H9 (cell line): ENCODE measurements at regions not wholly inside any gene's neighbourhood (a gene's known extent, or its start where the extent isn't known, plus 50 kb on each side); places are given as distances from the start of the nearest gene placed in this dataset.

ENCODE experiments used
- DNase-seq: peaks from one replicate; pipeline ENCODE4 v3.0.0-alpha.2; 2017
- H2AFZ ChIP-seq: one replicate; pipeline ENCODE4 v1.6.1; 2013; ENCODE audit warnings: mild to moderate bottlenecking, low read length, control low read depth, moderate library complexity
- H2AK5ac ChIP-seq: 2 replicates; pipeline ENCODE4 v1.6.1; 2013; ENCODE audit warnings: low read length, control low read depth, mixed read lengths; ENCODE audit not compliant: insufficient read length
- H2BK120ac ChIP-seq: one replicate; pipeline ENCODE4 v1.6.1; 2013; ENCODE audit warnings: low read depth, mild to moderate bottlenecking, low read length, control low read depth, inconsistent platforms; ENCODE audit not compliant: poor library complexity, severe bottlenecking
- H2BK12ac ChIP-seq: 2 replicates; pipeline ENCODE4 v1.6.1; 2013; ENCODE audit warnings: low read length, control low read depth, mixed read lengths, low read depth; ENCODE audit not compliant: insufficient read length
- H2BK15ac ChIP-seq: 2 replicates; pipeline ENCODE4 v1.6.1; 2013; ENCODE audit warnings: low read depth, low read length, control low read depth
- H2BK20ac ChIP-seq: one replicate; pipeline ENCODE4 v1.6.1; 2013; ENCODE audit warnings: low read depth, mild to moderate bottlenecking, low read length, control low read depth, inconsistent platforms; ENCODE audit not compliant: poor library complexity, severe bottlenecking
- H2BK5ac ChIP-seq: 2 replicates; pipeline ENCODE4 v1.6.1; 2013; ENCODE audit warnings: low read length, control low read depth, mixed read lengths; ENCODE audit not compliant: insufficient read length
- H3K14ac ChIP-seq: 2 replicates; pipeline ENCODE4 v1.6.1; 2013; ENCODE audit warnings: low read length, control low read depth; ENCODE audit not compliant: insufficient read depth
- H3K18ac ChIP-seq: 2 replicates; pipeline ENCODE4 v1.6.1; 2013; ENCODE audit warnings: low read depth, mild to moderate bottlenecking, mixed read lengths, low read length, control low read depth; ENCODE audit not compliant: insufficient read length
- H3K23ac ChIP-seq: 2 replicates; pipeline ENCODE4 v1.6.1; 2013; ENCODE audit warnings: low read length, control low read depth, mixed read lengths, low read depth; ENCODE audit not compliant: insufficient read length
- H3K23me2 ChIP-seq: 2 replicates; pipeline ENCODE4 v1.6.1; 2013; ENCODE audit warnings: low read depth, mild to moderate bottlenecking, mixed read lengths, low read length, control low read depth; ENCODE audit not compliant: insufficient read length, poor library complexity, severe bottlenecking
- H3K27ac ChIP-seq: 2 replicates; pipeline ENCODE4 v1.5.1; 2013; ENCODE audit warnings: low read length, control low read depth, mixed read lengths, low read depth; ENCODE audit not compliant: insufficient read length
- H3K27me3 ChIP-seq: 2 replicates; pipeline ENCODE4 v1.6.1; 2013; ENCODE audit warnings: low read length, control low read depth, inconsistent platforms; ENCODE audit not compliant: insufficient read depth
- H3K4ac ChIP-seq: 2 replicates; pipeline ENCODE4 v1.6.1; 2013; ENCODE audit warnings: low read depth, mild to moderate bottlenecking, control low read depth, inconsistent platforms, low read length, moderate library complexity
- H3K4me1 ChIP-seq: 2 replicates; pipeline ENCODE4 v1.6.1; 2013; ENCODE audit warnings: low read length, control low read depth, inconsistent platforms; ENCODE audit not compliant: insufficient read depth
- H3K4me2 ChIP-seq: 2 replicates; pipeline ENCODE4 v1.6.1; 2013; ENCODE audit warnings: low read length, control low read depth, mixed read lengths; ENCODE audit not compliant: insufficient read length, insufficient read depth
- H3K56ac ChIP-seq: 2 replicates; pipeline ENCODE4 v1.6.1; 2013; ENCODE audit warnings: low read depth, mild to moderate bottlenecking, mixed read lengths, low read length, control low read depth; ENCODE audit not compliant: insufficient read length
- H3K79me1 ChIP-seq: 2 replicates; pipeline ENCODE4 v1.6.1; 2013; ENCODE audit warnings: low read depth, mild to moderate bottlenecking, moderate library complexity, low read length, control low read depth, inconsistent platforms; ENCODE audit not compliant: insufficient read depth, poor library complexity, severe bottlenecking
- H3K79me2 ChIP-seq: 2 replicates; pipeline ENCODE4 v1.6.1; 2013; ENCODE audit warnings: low read length, control low read depth, inconsistent platforms; ENCODE audit not compliant: insufficient read depth
- H3K9ac ChIP-seq: 2 replicates; pipeline ENCODE4 v1.6.1; 2013; ENCODE audit warnings: low read length, control low read depth, mixed read lengths; ENCODE audit not compliant: insufficient read length; ENCODE audit errors: extremely low read depth
- H3K9me3 ChIP-seq: one replicate; pipeline ENCODE4 v1.6.1; 2013; ENCODE audit warnings: low read depth, low read length, inconsistent platforms; ENCODE audit not compliant: control insufficient read depth
- H3T11ph ChIP-seq: one replicate; pipeline ENCODE4 v1.6.1; 2013; ENCODE audit warnings: mild to moderate bottlenecking, low read length, control low read depth, inconsistent platforms
- H4K20me1 ChIP-seq: one replicate; pipeline ENCODE4 v1.6.1; 2013; ENCODE audit not compliant: control insufficient read depth, insufficient read length, insufficient read depth
- H4K5ac ChIP-seq: 2 replicates; pipeline ENCODE4 v1.6.1; 2013; ENCODE audit warnings: low read depth, mild to moderate bottlenecking, mixed read lengths, low read length, control low read depth; ENCODE audit not compliant: insufficient read length
- H4K8ac ChIP-seq: replicated peaks from 2 replicates; pipeline ENCODE4 v1.6.1; 2013; ENCODE audit warnings: low read length, control low read depth, mixed read lengths, low read depth; ENCODE audit not compliant: insufficient read length
- H4K91ac ChIP-seq: 2 replicates; pipeline ENCODE4 v1.6.1; 2013; ENCODE audit warnings: low read depth, mild to moderate bottlenecking, moderate library complexity, mixed read lengths, low read length, control low read depth; ENCODE audit not compliant: insufficient read length
- H3K27ac Mint-ChIP-seq, 3 experiments: 2 replicates in 2 of 3; 3 replicates in 1 of 3; pipeline ENCODE4 v1.8.0; 2020 to 2021; ENCODE audit warnings: mixed read lengths in 3 of 3, mild to moderate bottlenecking in 1 of 3, moderate library complexity in 1 of 3
- H3K27me3 Mint-ChIP-seq: 2 replicates; pipeline ENCODE4 v1.8.0; 2021; ENCODE audit warnings: low read depth, mild to moderate bottlenecking, moderate library complexity, mixed read lengths
- H3K36me3 Mint-ChIP-seq, 3 experiments: 2 replicates in 2 of 3; 3 replicates in 1 of 3; pipeline ENCODE4 v1.8.0; 2020 to 2021; ENCODE audit warnings: low read depth in 3 of 3, mixed read lengths in 3 of 3; ENCODE audit not compliant: insufficient read depth in 1 of 3
- H3K4me1 Mint-ChIP-seq, 2 experiments: 2 replicates each; pipeline ENCODE4 v1.8.0; 2020; ENCODE audit warnings: mixed read lengths in 2 of 2
- H3K4me3 Mint-ChIP-seq, 2 experiments: 2 replicates in 1 of 2; 3 replicates in 1 of 2; pipeline ENCODE4 v1.8.0; 2020 to 2021; ENCODE audit warnings: mild to moderate bottlenecking in 2 of 2, mixed read lengths in 2 of 2, moderate library complexity in 1 of 2
- H3K9me3 Mint-ChIP-seq, 2 experiments: 2 replicates in 1 of 2; 3 replicates in 1 of 2; pipeline ENCODE4 v1.8.0; 2020; ENCODE audit warnings: mild to moderate bottlenecking in 2 of 2, mixed read lengths in 2 of 2, moderate library complexity in 1 of 2
- CTCF ChIP-seq: fragments of 200-600 bp; sonication (generic); conservative IDR thresholded peaks from 3 replicates; pipeline ENCODE4 v1.8.0; 2021; ENCODE audit warnings: antibody characterized with exemption, mild to moderate bottlenecking
- WGBS: extraction: QIAGEN DNeasy Blood & Tissue Kit; methylation state at CpG from one replicate; pipeline ENCODE4 v1.1.7; 2013; ENCODE audit warnings: missing lambda C conversion rate, low lambda C conversion rate, mixed read lengths; ENCODE audit not compliant: insufficient read length; ENCODE audit errors: extremely low coverage; 5-methylcytosine and 5-hydroxymethylcytosine counted together

DNA sequence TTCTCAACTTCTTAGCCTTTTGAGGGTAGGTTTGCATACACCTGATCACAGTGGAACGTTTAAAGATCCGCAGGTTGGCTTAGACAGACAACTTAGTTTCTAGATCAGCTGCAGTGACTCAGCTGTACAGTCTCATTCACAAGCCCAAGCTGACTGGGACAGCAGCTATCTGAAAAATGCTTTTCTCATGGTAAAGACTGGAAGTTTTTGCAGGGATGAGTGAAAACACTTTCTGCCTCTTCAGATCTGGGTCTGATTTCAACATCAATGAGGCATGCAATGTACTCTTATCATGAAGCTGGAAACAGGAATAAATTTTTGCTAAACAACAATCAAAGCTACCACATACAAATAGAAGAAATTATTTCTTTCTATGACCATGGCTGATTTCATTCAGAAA lies 61.1 kb upstream of the PTBP2 start:
- peaks cover 6 to 37% (median 7%) of the 10 kb centered on the region in 3 experiments; a peak in 6 of 7 replicates for H3K36me3 Mint-ChIP-seq
- no peak for DNase-seq

More for the DNA sequence above, 61.1 kb upstream of the PTBP2 start:
- Histone ChIP-seq H3K14ac (no peak overlapping the region), H2AFZ (no peak overlapping the region), H3K4me1 (no peaks in the 10 kb centered on the region), H2BK20ac (no peak overlapping the region), H3K27ac (no peak overlapping the region), H2BK5ac (no peak overlapping the region), H4K20me1 (no peaks in the 10 kb centered on the region), H3T11ph (no peak overlapping the region), H3K79me1 (no peaks in the 10 kb centered on the region), H3K9me3 (no peaks in the 10 kb centered on the region), H2BK15ac (no peak overlapping the region), H2BK12ac (no peak overlapping the region), H3K23ac (no peak overlapping the region), H3K27me3 (no peaks in the 10 kb centered on the region), H3K18ac (no peak overlapping the region), H4K8ac (no peak overlapping the region), H3K9ac (no peak overlapping the region), H2AK5ac (no peak overlapping the region), H3K56ac (no peak overlapping the region), H3K23me2 (no peaks in the 10 kb centered on the region), H3K4me2 (no peak overlapping the region), H4K91ac (no peak overlapping the region), H4K5ac (no peak overlapping the region), H2BK120ac (no peak overlapping the region), H3K4ac (no peak overlapping the region), H3K79me2 (no peaks in the 10 kb centered on the region)
- Mint-ChIP-seq H3K27me3 (no peaks in the 10 kb centered on the region), H3K4me3 (no peak overlapping the region), H3K9me3 (peaks cover 30 to 40% of the 10 kb centered on the region in 2 experiments; a peak in 4 of 5 replicates), H3K27ac (no peak overlapping the region), H3K4me1 (no peaks in the 10 kb centered on the region)
- no CpG with 5 or more reads among the region's 2 CpGs for WGBS
- TF ChIP-seq CTCF, result no peak
